GM18909 (cell line): ENCODE measurements at regions not wholly inside any gene's neighbourhood (a gene's known extent, or its start where the extent isn't known, plus 50 kb on each side); places are given as distances from the start of the nearest gene placed in this dataset.

Experiments
- ATAC-seq: cut with Tn5 transposase; IDR thresholded peaks from one replicate; pipeline ENCODE4 v1.9.1; 2021; ENCODE audit warnings: mild to moderate bottlenecking; ENCODE audit not compliant: unreplicated experiment, poor library complexity

GRCh38 chr10:63899673-63900300 lies 378.6 kb downstream of the REEP3 start:
- no peak for ATAC-seq

DNA sequence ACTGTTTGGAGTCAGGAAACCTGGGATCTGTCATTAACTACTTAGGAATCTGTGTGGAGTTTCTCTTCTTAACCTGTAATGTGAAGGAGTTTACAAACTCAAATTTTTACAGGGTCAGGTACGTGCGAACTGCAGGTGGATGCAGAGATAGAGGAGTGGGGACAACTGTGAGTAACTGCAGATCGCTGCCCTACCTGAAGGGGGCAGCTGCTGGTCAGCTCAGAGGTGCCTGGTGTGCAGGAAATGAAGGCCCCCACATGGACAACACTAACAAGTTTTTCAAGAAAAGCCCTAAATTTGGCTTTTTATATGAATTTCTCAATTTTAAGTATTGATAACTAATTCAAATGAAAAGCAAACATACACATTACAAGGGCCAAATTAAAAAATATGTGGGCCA lies 380.0 kb downstream of the REEP3 start:
- ATAC-seq: peak; percentile 60

- ATAC-seq: no peak
These were observed 380.7 kb downstream of the REEP3 start for GRCh38 chr10:63901881-63902280.

DNA sequence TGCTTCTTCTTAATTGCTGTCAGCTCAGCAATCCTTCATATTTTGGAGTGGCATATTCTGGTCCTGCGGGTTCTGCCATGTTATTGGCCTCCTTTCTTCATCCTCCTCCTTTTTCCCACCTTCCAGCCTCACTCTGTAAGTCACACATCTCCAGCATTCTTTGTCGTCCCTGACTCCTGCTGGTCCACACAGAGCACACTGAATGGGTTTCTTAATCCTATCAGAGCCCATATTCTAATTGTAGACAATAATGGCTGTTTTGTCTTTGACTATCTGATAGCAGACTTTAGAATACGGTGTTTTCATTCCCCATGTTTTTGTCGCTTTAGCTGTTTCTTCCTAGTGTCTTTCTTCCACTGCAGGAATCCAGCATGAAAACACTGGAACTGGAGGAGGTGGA lies 389.6 kb downstream of the REEP3 start:
- no peak for ATAC-seq

- ATAC-seq: no peak
These were observed 394.0 kb downstream of the REEP3 start for GRCh38 chr10:63915240-63915639.

GRCh38 chr10:63917363-63917762 lies 396.2 kb downstream of the REEP3 start:
- ATAC-seq: no peak

GRCh38 chr10:63919575-63920279 lies 398.5 kb downstream of the REEP3 start:
- no peak for ATAC-seq

GRCh38 chr10:63920926-63921325 lies 399.7 kb downstream of the REEP3 start:
- no peak for ATAC-seq

- no peak for ATAC-seq
These were observed 400.8 kb downstream of the REEP3 start for GRCh38 chr10:63921908-63922467.

- no peak for ATAC-seq
These were observed 401.5 kb downstream of the REEP3 start for GRCh38 chr10:63922468-63923284.

DNA sequence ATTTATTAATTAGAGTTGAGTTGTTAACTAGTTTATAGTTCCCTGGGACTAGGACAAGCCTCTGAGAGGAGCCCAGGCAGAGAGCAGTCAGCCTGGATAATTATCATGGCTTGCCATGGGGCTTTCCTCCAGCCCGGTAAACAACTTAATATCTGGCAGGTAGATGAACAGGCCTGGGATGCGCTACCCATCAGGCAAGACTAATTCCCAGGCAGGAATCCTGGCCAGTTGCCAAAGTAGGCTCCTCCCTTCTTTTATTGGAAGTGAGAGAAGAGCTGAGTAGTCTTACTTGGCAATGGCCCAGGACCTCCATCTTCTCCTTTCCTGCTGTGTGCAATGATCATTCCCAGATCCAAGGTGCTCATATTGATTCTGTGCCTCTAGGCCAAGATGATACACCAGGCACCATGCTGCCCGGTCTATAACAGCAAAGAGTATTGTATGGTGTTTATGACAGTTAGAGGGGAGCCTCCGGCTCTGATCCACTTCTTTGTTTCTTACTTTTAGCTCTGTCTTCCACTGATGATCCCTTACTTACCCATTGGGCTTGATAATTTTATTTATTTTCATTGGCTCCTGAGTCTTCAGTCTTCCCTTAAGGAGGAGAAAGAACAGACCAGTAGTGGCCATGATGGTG lies 408.7 kb downstream of the REEP3 start:
- no peak for ATAC-seq

GRCh38 chr10:63930584-63930983 lies 409.4 kb downstream of the REEP3 start:
- no peak for ATAC-seq

GRCh38 chr10:63935705-63936104 lies 414.5 kb downstream of the REEP3 start:
- no peak for ATAC-seq

DNA sequence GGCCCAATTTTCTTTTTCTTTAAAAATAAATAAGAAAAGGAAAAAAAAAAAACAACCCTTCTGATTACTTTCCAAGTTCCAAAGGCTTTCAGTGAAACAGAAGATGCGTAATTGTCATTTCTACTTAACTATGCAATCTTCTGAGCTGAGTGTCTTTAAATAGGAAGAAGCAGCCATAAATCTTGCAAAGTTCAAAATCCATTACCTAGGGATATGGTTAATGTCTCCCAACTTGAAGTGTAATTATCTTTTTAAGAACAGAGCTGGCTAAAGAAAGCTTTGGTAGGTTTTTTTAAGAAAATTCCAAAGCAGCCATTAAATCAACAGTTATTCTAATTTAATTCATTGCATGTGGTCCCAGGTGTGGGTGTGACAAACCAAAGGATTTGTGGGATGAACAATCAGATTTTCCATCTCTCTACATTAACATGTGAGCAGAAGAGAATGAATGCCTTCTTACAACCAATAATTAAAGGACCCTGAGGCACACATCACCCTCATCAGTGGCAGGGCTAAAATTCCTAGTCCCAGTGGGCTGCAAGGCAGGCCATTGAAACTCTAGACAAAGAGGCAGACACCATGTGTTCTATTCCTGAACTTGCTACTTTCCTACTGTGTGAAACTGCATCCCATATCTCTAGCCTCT lies 419.2 kb downstream of the REEP3 start:
- no peak for ATAC-seq

- ATAC-seq: no peak
These were observed 443.2 kb downstream of the REEP3 start for GRCh38 chr10:63964406-63964805.

DNA sequence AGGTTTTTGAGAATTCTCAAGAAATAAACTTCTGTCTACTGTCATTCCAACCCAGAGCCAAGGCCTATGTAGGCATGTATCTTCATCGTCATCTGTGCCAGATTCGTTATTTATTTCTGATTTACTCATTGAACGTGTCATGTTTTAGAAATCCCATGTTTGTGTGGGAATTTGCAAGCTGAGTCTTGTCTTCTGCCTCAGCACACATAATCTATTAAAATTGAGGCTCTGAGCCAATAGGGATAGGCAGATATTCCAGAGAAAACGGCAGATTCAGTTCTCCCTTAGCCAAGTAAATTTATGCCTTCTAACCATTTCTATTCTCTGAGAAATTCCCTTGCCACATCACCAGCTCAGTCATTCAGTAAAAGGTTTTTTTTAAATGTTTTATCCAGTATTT lies 444.6 kb downstream of the REEP3 start:
- ATAC-seq: no peak

- ATAC-seq: no peak
These were observed 452.0 kb downstream of the REEP3 start for GRCh38 chr10:63972949-63973827.

DNA sequence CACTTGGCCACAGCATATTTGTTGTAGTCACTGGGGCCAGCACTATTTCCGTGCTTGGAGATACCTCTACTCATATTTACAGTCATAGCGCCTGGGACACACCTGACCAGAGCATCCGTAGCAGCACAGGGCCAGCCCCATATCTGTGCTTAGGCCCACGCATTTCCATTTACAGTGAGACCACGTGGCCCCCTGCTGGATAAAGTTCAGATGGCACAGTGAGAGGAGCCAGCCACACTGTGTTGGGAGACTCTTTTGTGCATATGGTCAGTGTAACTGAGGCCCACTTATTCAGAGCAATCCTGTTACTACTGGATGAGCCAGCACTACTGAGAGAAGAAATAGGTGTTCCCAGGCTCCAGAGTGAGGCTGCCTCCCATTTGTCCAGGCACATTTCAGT lies 455.3 kb downstream of the REEP3 start:
- peak; percentile 95 for ATAC-seq

GRCh38 chr10:63977329-63977923 lies 456.2 kb downstream of the REEP3 start:
- peak; percentile 62 for ATAC-seq
